Glutamatergic neuron (in vitro differentiated cells): ENCODE measurements at regions not wholly inside any gene's neighbourhood (a gene's known extent, or its start where the extent isn't known, plus 50 kb on each side); places are given as distances from the start of the nearest gene placed in this dataset.
"Not testable (repeated sequence)": the region's sequence is repeated elsewhere in the genome, so short reads cannot be mapped to it uniquely, and the experiment has no call there.

Experiments used
- DNase-seq: peaks from one replicate; pipeline ENCODE4 v3.0.0; 2022
- H3K27ac Mint-ChIP-seq: one replicate; pipeline ENCODE4 v1.8.0; 2020; ENCODE audit warnings: mild to moderate bottlenecking, mixed read lengths, inconsistent platforms; ENCODE audit not compliant: unreplicated experiment
- H3K27me3 Mint-ChIP-seq: one replicate; pipeline ENCODE4 v1.8.0; 2020; ENCODE audit warnings: mild to moderate bottlenecking, moderate library complexity, mixed read lengths, inconsistent platforms; ENCODE audit not compliant: unreplicated experiment
- H3K36me3 Mint-ChIP-seq: one replicate; pipeline ENCODE4 v1.8.0; 2020; ENCODE audit warnings: mild to moderate bottlenecking, mixed read lengths, inconsistent platforms; ENCODE audit not compliant: unreplicated experiment
- H3K4me1 Mint-ChIP-seq: one replicate; pipeline ENCODE4 v1.8.0; 2020; ENCODE audit warnings: mild to moderate bottlenecking, low read depth, mixed read lengths, inconsistent platforms; ENCODE audit not compliant: unreplicated experiment
- H3K4me3 Mint-ChIP-seq: one replicate; pipeline ENCODE4 v1.8.0; 2020; ENCODE audit warnings: mild to moderate bottlenecking, mixed read lengths, inconsistent platforms; ENCODE audit not compliant: unreplicated experiment
- H3K9me3 Mint-ChIP-seq: one replicate; pipeline ENCODE4 v1.8.0; 2020; ENCODE audit warnings: mild to moderate bottlenecking, moderate library complexity, mixed read lengths, inconsistent platforms; ENCODE audit not compliant: unreplicated experiment
- TF ChIP-seq, protein P1 (sequence below): fragments of 200-600 bp; sonication (generic); IDR thresholded peaks from one replicate; pipeline ENCODE4 v1.5.0; 2021; ENCODE audit not compliant: partially characterized antibody, unreplicated experiment

DNA sequence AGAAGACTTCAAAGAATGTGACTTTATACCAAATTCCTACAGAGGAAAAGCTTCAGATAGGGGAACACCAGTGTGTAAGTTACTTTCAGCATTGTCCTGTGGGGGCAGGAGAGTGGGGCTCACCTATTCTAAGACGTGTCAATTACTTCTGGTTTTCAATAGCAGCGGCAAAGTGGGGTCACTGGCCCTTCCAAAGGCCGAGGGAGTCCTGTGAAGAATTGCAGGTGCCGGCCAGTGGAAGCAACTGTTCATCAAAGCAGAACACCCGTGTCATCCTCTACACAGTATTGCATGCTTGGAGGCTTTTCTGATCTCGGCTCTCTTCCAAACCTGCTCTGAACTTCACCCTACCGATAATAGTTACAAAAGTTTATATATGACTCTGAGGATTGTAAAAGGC, 1176.5 kb upstream of the TMEFF2 start:
- H3K4me3 Mint-ChIP-seq, result no peak overlapping the region
- TF ChIP-seq, protein P1, sequence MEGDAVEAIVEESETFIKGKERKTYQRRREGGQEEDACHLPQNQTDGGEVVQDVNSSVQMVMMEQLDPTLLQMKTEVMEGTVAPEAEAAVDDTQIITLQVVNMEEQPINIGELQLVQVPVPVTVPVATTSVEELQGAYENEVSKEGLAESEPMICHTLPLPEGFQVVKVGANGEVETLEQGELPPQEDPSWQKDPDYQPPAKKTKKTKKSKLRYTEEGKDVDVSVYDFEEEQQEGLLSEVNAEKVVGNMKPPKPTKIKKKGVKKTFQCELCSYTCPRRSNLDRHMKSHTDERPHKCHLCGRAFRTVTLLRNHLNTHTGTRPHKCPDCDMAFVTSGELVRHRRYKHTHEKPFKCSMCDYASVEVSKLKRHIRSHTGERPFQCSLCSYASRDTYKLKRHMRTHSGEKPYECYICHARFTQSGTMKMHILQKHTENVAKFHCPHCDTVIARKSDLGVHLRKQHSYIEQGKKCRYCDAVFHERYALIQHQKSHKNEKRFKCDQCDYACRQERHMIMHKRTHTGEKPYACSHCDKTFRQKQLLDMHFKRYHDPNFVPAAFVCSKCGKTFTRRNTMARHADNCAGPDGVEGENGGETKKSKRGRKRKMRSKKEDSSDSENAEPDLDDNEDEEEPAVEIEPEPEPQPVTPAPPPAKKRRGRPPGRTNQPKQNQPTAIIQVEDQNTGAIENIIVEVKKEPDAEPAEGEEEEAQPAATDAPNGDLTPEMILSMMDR, result no peak
- no peaks in the 10 kb centered on the region for H3K4me1 Mint-ChIP-seq
- H3K27me3 Mint-ChIP-seq, result no peaks in the 10 kb centered on the region
- peaks cover 2% of the 10 kb centered on the region for H3K9me3 Mint-ChIP-seq
- H3K36me3 Mint-ChIP-seq, result no peaks in the 10 kb centered on the region
- DNase-seq, result no peak
- no peak overlapping the region for H3K27ac Mint-ChIP-seq

DNA sequence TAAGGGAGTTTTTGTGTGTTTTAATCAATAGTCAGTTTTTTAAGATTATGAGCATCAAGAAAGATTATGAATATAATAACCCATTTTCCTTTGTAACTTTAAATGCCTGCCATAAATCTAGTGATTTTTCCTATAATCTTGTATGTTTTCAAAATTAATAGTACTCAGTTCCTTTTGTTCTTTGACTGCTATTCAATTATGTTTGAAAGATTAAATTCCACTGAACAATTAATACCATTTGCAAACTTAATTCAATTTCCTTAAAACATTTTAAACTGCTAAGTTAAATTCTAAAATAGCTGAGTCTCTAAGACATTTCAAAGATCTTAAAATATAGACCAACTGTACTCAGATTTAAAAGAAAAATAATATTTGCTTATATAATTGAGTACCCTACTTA, 1173.9 kb upstream of the TMEFF2 start:
- DNase-seq, result no peak
- H3K27me3 Mint-ChIP-seq, result no peaks in the 10 kb centered on the region
- no peak overlapping the region for H3K4me3 Mint-ChIP-seq
- H3K36me3 Mint-ChIP-seq, result no peaks in the 10 kb centered on the region
- H3K4me1 Mint-ChIP-seq, result no peaks in the 10 kb centered on the region
- TF ChIP-seq, protein P1, result no peak
- no peak overlapping the region for H3K27ac Mint-ChIP-seq
- peaks cover 2% of the 10 kb centered on the region for H3K9me3 Mint-ChIP-seq

DNA sequence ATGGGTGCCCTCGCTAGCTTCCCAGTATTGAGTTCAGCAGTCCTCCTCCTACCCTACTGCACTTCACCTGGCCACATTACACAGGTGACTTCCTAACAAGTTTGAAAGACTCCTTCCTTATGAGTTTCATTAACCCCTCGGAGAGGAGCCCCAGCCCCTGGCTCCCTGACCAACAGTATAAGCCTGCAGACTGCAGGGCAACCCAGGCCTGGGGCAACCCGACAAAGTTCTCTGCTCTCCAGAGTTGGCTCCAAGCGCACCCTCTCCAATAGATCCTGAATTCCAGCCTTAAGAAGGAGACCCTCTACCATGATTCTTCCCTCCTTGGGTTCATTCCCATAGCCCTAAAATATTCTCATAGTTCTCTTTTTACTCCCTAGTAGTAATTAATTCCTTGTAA, 1162.8 kb upstream of the TMEFF2 start:
- Mint-ChIP-seq H3K27me3 (no peaks in the 10 kb centered on the region), H3K9me3 (no peaks in the 10 kb centered on the region), H3K4me1 (peaks cover 1% of the 10 kb centered on the region), H3K27ac (no peak overlapping the region), H3K4me3 (no peak overlapping the region), H3K36me3 (no peaks in the 10 kb centered on the region)
- TF ChIP-seq, protein P1, result no peak
- DNase-seq, result no peak

DNA sequence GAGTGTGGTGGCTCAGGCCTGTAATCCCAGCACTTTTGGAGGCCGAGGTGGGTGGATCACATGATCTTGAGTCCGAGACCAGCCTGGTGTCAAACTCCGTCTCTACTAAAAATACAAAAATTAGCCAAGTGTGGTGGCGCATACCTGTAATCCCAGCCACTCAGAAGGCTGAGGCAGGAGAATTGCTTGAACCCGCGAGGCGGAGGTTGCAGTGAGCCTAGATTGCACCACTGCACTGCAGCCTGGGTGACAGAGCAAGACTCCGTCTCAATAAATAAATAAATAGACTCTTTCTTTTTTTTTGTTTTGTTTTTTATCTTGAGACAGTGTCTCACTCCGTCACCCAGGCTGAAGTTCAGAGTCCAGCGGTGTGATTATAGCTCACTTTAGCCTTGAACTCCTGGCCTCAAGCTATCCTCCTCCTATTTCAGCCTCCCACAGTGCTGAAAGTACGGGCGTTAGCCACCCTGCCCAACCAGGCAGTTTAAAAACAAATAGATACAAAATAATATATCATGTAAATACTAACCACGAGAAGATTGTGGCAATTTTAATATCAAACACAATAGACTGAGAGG, 1158.0 kb upstream of the TMEFF2 start:
- not testable (repeated sequence) for H3K4me3 Mint-ChIP-seq, DNase-seq, H3K36me3 Mint-ChIP-seq, H3K27me3 Mint-ChIP-seq, H3K9me3 Mint-ChIP-seq, H3K27ac Mint-ChIP-seq, H3K4me1 Mint-ChIP-seq

DNA sequence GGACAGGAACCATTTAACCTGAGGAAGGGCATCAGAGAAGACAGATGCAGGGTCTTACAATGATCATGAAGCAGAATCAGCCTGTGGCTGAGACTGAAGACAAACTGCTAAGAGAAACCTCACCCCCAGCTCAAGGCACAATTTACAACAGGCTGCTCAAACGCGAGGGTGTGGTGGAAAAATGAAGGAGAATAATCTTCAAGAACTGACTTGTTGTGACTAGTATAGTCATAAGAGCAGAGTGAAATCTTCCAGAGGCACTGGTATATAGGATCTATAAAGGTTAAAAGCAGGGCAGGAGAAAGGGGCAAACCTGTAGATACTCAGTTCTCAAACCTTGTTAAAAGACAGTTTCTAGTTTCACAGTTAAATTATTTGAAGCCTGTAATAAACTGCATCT, 1155.8 kb upstream of the TMEFF2 start:
- no peak for DNase-seq
- Mint-ChIP-seq H3K36me3 (no peaks in the 10 kb centered on the region), H3K9me3 (no peaks in the 10 kb centered on the region), H3K4me3 (no peak overlapping the region), H3K27me3 (no peaks in the 10 kb centered on the region), H3K27ac (no peak overlapping the region), H3K4me1 (no peaks in the 10 kb centered on the region)
- TF ChIP-seq, protein P1, result no peak
